ENCODE measurements at regions not wholly inside any gene's neighbourhood (a gene's known extent, or its start where the extent isn't known, plus 50 kb on each side); places are given as distances from the start of the nearest gene placed in this dataset.

DNA sequence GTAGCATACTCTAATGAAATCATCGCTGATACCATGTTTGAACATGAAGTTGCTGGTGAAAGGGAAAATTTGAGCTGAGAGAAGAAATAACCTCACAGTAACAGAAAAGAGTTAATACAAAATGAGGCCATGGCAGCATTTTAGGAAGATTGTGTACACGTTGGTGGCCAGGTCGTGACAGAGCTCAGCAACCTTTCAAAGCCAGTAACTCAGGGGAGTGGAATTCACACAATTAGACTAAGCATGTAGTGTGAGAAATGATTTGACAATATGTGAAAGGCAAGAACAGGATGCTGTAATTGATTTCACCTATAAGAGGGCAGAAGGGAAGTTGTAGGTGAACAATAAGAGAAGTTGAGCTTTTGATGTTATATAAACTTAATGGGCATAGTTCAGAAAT is 246.3 kb downstream of the OGFRL1 start:
- Histone ChIP-seq H2BK120ac (ENCODE audit: insufficient read depth, low read length, poor library complexity) (no peak overlapping the region), H2BK12ac (ENCODE audit: low read length) (no peak overlapping the region), H3K79me2 (ENCODE audit: control insufficient read depth, insufficient read depth, low read length, poor library complexity) (no peaks in the 10 kb centered on the region), H4K12ac (ENCODE audit: low read depth, low read length) (no peak overlapping the region), H3K18ac (ENCODE audit: low read length) (no peak overlapping the region), H3K4me3 (ENCODE audit: low read depth, low read length) (no peak overlapping the region), H3K4ac (ENCODE audit: low read depth, low read length) (no peak overlapping the region), H3K4me1 (ENCODE audit: control insufficient read depth in 1 of 2, insufficient read depth in 2 of 2, low read length in 2 of 2) (peaks cover 6% of the 10 kb centered on the region in 2 experiments), H3K27me3 (ENCODE audit: insufficient read depth, low read length) (no peaks in the 10 kb centered on the region), H2AFZ (ENCODE audit: insufficient read depth, low read length, poor library complexity) (no peak overlapping the region), H2BK5ac (ENCODE audit: low read depth, low read length, poor library complexity) (no peak overlapping the region), H4K8ac (ENCODE audit: low read depth, low read length) (no peak overlapping the region), H3K36me3 (ENCODE audit: control insufficient read depth in 1 of 2, insufficient read depth in 2 of 2, low read length in 2 of 2) (no peaks in the 10 kb centered on the region), H3K27ac (ENCODE audit: low read depth, low read length) (no peak overlapping the region), H3K23ac (ENCODE audit: low read length) (no peak overlapping the region), H3K9me3 (ENCODE audit: insufficient read depth, low read depth, low read length) (no peaks in the 10 kb centered on the region), H3K9ac (ENCODE audit: low read length) (no peak overlapping the region), H3K14ac (ENCODE audit: low read length) (no peak overlapping the region), H3K4me2 (ENCODE audit: low read length) (no peak overlapping the region), H4K91ac (ENCODE audit: low read depth, low read length) (no peak overlapping the region), H3K79me1 (ENCODE audit: low read length) (peaks cover 8% of the 10 kb centered on the region), H2AK5ac (ENCODE audit: low read length) (no peak overlapping the region)
- no peak for DNase-seq
- WGBS (ENCODE audit: extremely low coverage, insufficient coverage, insufficient read length), result no CpG with 5 or more reads among the region's 3 CpGs

DNA sequence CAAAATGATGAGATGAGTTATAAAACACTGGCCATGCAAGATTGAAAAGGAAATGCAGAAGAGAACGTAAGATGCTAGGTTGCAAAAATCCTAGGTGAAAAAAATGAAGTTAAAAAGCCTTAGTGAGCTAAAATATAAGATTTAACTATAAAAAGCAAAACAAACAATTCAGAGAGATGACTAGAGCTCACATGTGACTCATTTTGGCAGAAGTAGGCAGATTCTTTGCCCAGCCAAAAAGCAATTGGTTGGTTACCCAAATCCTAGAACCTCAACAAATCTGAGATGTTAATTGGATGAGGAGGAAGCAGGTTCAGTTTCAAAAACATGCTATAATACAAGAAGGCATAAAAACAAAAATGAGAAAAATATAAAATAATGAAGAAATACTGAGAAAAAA is 249.1 kb downstream of the OGFRL1 start:
- Histone ChIP-seq H2AFZ (ENCODE audit: insufficient read depth, low read length, poor library complexity) (no peak overlapping the region), H3K4me1 (ENCODE audit: control insufficient read depth in 1 of 2, insufficient read depth in 2 of 2, low read length in 2 of 2) (no peaks in the 10 kb centered on the region), H2AK5ac (ENCODE audit: low read length) (no peak overlapping the region), H3K4me3 (ENCODE audit: low read depth, low read length) (no peak overlapping the region), H4K12ac (ENCODE audit: low read depth, low read length) (no peak overlapping the region), H4K8ac (ENCODE audit: low read depth, low read length) (no peak overlapping the region), H4K91ac (ENCODE audit: low read depth, low read length) (no peak overlapping the region), H3K79me2 (ENCODE audit: control insufficient read depth, insufficient read depth, low read length, poor library complexity) (no peaks in the 10 kb centered on the region), H3K27me3 (ENCODE audit: insufficient read depth, low read length) (no peaks in the 10 kb centered on the region), H3K14ac (ENCODE audit: low read length) (no peak overlapping the region), H2BK120ac (ENCODE audit: insufficient read depth, low read length, poor library complexity) (no peak overlapping the region), H2BK12ac (ENCODE audit: low read length) (no peak overlapping the region), H3K23ac (ENCODE audit: low read length) (no peak overlapping the region), H3K4me2 (ENCODE audit: low read length) (no peak overlapping the region), H3K18ac (ENCODE audit: low read length) (no peak overlapping the region), H3K27ac (ENCODE audit: low read depth, low read length) (no peak overlapping the region), H3K79me1 (ENCODE audit: low read length) (peaks cover 3% of the 10 kb centered on the region), H2BK5ac (ENCODE audit: low read depth, low read length, poor library complexity) (no peak overlapping the region), H3K9ac (ENCODE audit: low read length) (no peak overlapping the region), H3K4ac (ENCODE audit: low read depth, low read length) (no peak overlapping the region), H3K9me3 (ENCODE audit: insufficient read depth, low read depth, low read length) (no peaks in the 10 kb centered on the region), H3K36me3 (ENCODE audit: control insufficient read depth in 1 of 2, insufficient read depth in 2 of 2, low read length in 2 of 2) (no peaks in the 10 kb centered on the region)
- no peak for DNase-seq
- no CpG with 5 or more reads among the region's 1 CpG for WGBS (ENCODE audit: extremely low coverage, insufficient coverage, insufficient read length)

- Histone ChIP-seq H4K8ac (ENCODE audit: low read depth, low read length) (no peak overlapping the region), H2BK5ac (ENCODE audit: low read depth, low read length, poor library complexity) (no peak overlapping the region), H3K23ac (ENCODE audit: low read length) (no peak overlapping the region), H3K4me1 (ENCODE audit: control insufficient read depth in 1 of 2, insufficient read depth in 2 of 2, low read length in 2 of 2) (peaks cover 0 to 2% of the 10 kb centered on the region in 2 experiments), H3K14ac (ENCODE audit: low read length) (no peak overlapping the region), H3K4me2 (ENCODE audit: low read length) (no peak overlapping the region), H3K27me3 (ENCODE audit: insufficient read depth, low read length) (no peaks in the 10 kb centered on the region), H3K9ac (ENCODE audit: low read length) (no peak overlapping the region), H3K4me3 (ENCODE audit: low read depth, low read length) (no peak overlapping the region), H3K36me3 (ENCODE audit: control insufficient read depth in 1 of 2, insufficient read depth in 2 of 2, low read length in 2 of 2) (no peaks in the 10 kb centered on the region), H2AFZ (ENCODE audit: insufficient read depth, low read length, poor library complexity) (no peak overlapping the region), H3K9me3 (ENCODE audit: insufficient read depth, low read depth, low read length) (no peaks in the 10 kb centered on the region), H3K79me2 (ENCODE audit: control insufficient read depth, insufficient read depth, low read length, poor library complexity) (no peaks in the 10 kb centered on the region), H3K4ac (ENCODE audit: low read depth, low read length) (no peak overlapping the region), H2BK120ac (ENCODE audit: insufficient read depth, low read length, poor library complexity) (no peak overlapping the region), H4K12ac (ENCODE audit: low read depth, low read length) (no peak overlapping the region), H2AK5ac (ENCODE audit: low read length) (no peak overlapping the region), H3K79me1 (ENCODE audit: low read length) (peaks cover 5% of the 10 kb centered on the region), H3K18ac (ENCODE audit: low read length) (no peak overlapping the region), H3K27ac (ENCODE audit: low read depth, low read length) (no peak overlapping the region), H2BK12ac (ENCODE audit: low read length) (no peak overlapping the region), H4K91ac (ENCODE audit: low read depth, low read length) (no peak overlapping the region)
- no CpG with 5 or more reads among the region's 4 CpGs for WGBS (ENCODE audit: extremely low coverage, insufficient coverage, insufficient read length)
- DNase-seq, result peak; percentile 39 to 83
These were observed 255.4 kb downstream of the OGFRL1 start for GRCh38 chr6:71544028-71544427.

- H3K27ac ChIP-seq (ENCODE audit: low read depth, low read length), result no peak overlapping the region
- no peak overlapping the region for H2AK5ac ChIP-seq (ENCODE audit: low read length)
- no peak overlapping the region for H3K4me3 ChIP-seq (ENCODE audit: low read depth, low read length)
- H3K14ac ChIP-seq (ENCODE audit: low read length), result no peak overlapping the region
- no peak overlapping the region for H3K18ac ChIP-seq (ENCODE audit: low read length)
- H2BK120ac ChIP-seq (ENCODE audit: insufficient read depth, low read length, poor library complexity), result no peak overlapping the region
- H3K27me3 ChIP-seq (ENCODE audit: insufficient read depth, low read length), result no peaks in the 10 kb centered on the region
- no peak for DNase-seq
- H3K4me2 ChIP-seq (ENCODE audit: low read length), result no peak overlapping the region
- no peaks in the 10 kb centered on the region for H3K36me3 ChIP-seq (ENCODE audit: control insufficient read depth in 1 of 2, insufficient read depth in 2 of 2, low read length in 2 of 2)
- no peak overlapping the region for H2BK12ac ChIP-seq (ENCODE audit: low read length)
- H3K79me2 ChIP-seq (ENCODE audit: control insufficient read depth, insufficient read depth, low read length, poor library complexity), result no peaks in the 10 kb centered on the region
- H3K4me1 ChIP-seq (ENCODE audit: control insufficient read depth in 1 of 2, insufficient read depth in 2 of 2, low read length in 2 of 2), result peaks cover 0 to 2% of the 10 kb centered on the region in 2 experiments
- no peak overlapping the region for H4K91ac ChIP-seq (ENCODE audit: low read depth, low read length)
- no peak overlapping the region for H4K12ac ChIP-seq (ENCODE audit: low read depth, low read length)
- no peak overlapping the region for H3K4ac ChIP-seq (ENCODE audit: low read depth, low read length)
- H4K8ac ChIP-seq (ENCODE audit: low read depth, low read length), result no peak overlapping the region
- no peak overlapping the region for H3K23ac ChIP-seq (ENCODE audit: low read length)
- H3K9ac ChIP-seq (ENCODE audit: low read length), result no peak overlapping the region
- no peak overlapping the region for H2BK5ac ChIP-seq (ENCODE audit: low read depth, low read length, poor library complexity)
- peaks cover 5% of the 10 kb centered on the region for H3K79me1 ChIP-seq (ENCODE audit: low read length)
- H3K9me3 ChIP-seq (ENCODE audit: insufficient read depth, low read depth, low read length), result no peaks in the 10 kb centered on the region
- H2AFZ ChIP-seq (ENCODE audit: insufficient read depth, low read length, poor library complexity), result no peak overlapping the region
These were observed 256.3 kb downstream of the OGFRL1 start for GRCh38 chr6:71544906-71545305.
